Neural progenitor cell (in vitro differentiated cells): ENCODE measurements at regions not wholly inside any gene's neighbourhood (a gene's known extent, or its start where the extent isn't known, plus 50 kb on each side); places are given as distances from the start of the nearest gene placed in this dataset.

Source experiments
- DNase-seq: peaks from one replicate; pipeline ENCODE4 v3.0.0-alpha.2; 2016; ENCODE audit warnings: low spot score
- H2AFZ ChIP-seq: fragments of 200-600 bp; sonication (generic); replicated peaks from 2 replicates; pipeline ENCODE4 v1.6.1; 2016; ENCODE audit warnings: antibody characterized with exemption
- H3F3A ChIP-seq: fragments of 200-600 bp; sonication (generic); 2 replicates; pipeline ENCODE4 v1.6.1; 2016; ENCODE audit warnings: antibody characterized with exemption, low read depth
- H3K27ac ChIP-seq: fragments of 200-600 bp; sonication (generic); 2 replicates; pipeline ENCODE4 v1.5.1; 2016; ENCODE audit warnings: mild to moderate bottlenecking
- H3K27me3 ChIP-seq: fragments of 200-600 bp; sonication (generic); 2 replicates; pipeline ENCODE4 v1.6.1; 2016; ENCODE audit warnings: mild to moderate bottlenecking, moderate library complexity
- H3K36me3 ChIP-seq: fragments of 200-600 bp; sonication (generic); 2 replicates; pipeline ENCODE4 v1.5.1; 2016
- H3K4me1 ChIP-seq: fragments of 200-600 bp; sonication (generic); 2 replicates; pipeline ENCODE4 v1.6.1; 2016; ENCODE audit warnings: mixed run types
- H3K4me2 ChIP-seq: fragments of 200-600 bp; sonication (generic); 2 replicates; pipeline ENCODE4 v1.6.1; 2016
- H3K4me3 ChIP-seq: fragments of 200-600 bp; sonication (generic); 2 replicates; pipeline ENCODE4 v1.5.1; 2016
- H3K79me2 ChIP-seq: fragments of 200-600 bp; sonication (generic); 2 replicates; pipeline ENCODE4 v1.6.1; 2016; ENCODE audit warnings: low read depth
- H3K9ac ChIP-seq: fragments of 200-600 bp; sonication (generic); 2 replicates; pipeline ENCODE4 v1.6.1; 2016
- H3K9me3 ChIP-seq: fragments of 200-600 bp; sonication (generic); 2 replicates; pipeline ENCODE4 v1.5.1; 2016; ENCODE audit warnings: low read depth
- H4K20me1 ChIP-seq: fragments of 200-600 bp; sonication (generic); 2 replicates; pipeline ENCODE4 v1.6.1; 2016; ENCODE audit warnings: low read depth
- H3K27ac Mint-ChIP-seq: 3 replicates; pipeline ENCODE4 v1.8.0; 2021; ENCODE audit warnings: mixed read lengths
- H3K27me3 Mint-ChIP-seq: 2 replicates; pipeline ENCODE4 v1.8.0; 2022; ENCODE audit warnings: low read depth, mild to moderate bottlenecking, inconsistent platforms, moderate library complexity, mixed read lengths; ENCODE audit not compliant: insufficient read depth
- H3K36me3 Mint-ChIP-seq: 3 replicates; pipeline ENCODE4 v1.8.0; 2021; ENCODE audit warnings: mixed read lengths
- H3K4me1 Mint-ChIP-seq: 3 replicates; pipeline ENCODE4 v1.8.0; 2021; ENCODE audit warnings: mixed read lengths
- H3K4me3 Mint-ChIP-seq: 3 replicates; pipeline ENCODE4 v1.8.0; 2021; ENCODE audit warnings: mild to moderate bottlenecking, moderate library complexity, mixed read lengths
- H3K9me3 Mint-ChIP-seq: 3 replicates; pipeline ENCODE4 v1.8.0; 2020; ENCODE audit warnings: mixed read lengths
- CTCF ChIP-seq: fragments of 200-600 bp; sonication (generic); IDR thresholded peaks from 2 replicates; pipeline ENCODE4 v1.5.1; 2017; ENCODE audit warnings: antibody characterized with exemption, mild to moderate bottlenecking
- EZH2 ChIP-seq: fragments of 200-600 bp; sonication (generic); IDR thresholded peaks from 2 replicates; pipeline ENCODE4 v1.6.1; 2017; ENCODE audit warnings: antibody characterized with exemption, mild to moderate bottlenecking, moderate library complexity
- EZH2phosphoT487 ChIP-seq: fragments of 200-600 bp; sonication (generic); IDR thresholded peaks from 2 replicates; pipeline ENCODE4 v1.6.1; 2017; ENCODE audit warnings: antibody characterized with exemption

- no peak overlapping the region for H3K4me3 ChIP-seq
- Mint-ChIP-seq H3K27me3 (no peaks in the 10 kb centered on the region), H3K36me3 (no peaks in the 10 kb centered on the region), H3K4me1 (no peaks in the 10 kb centered on the region), H3K4me3 (no peak overlapping the region), H3K9me3 (no peaks in the 10 kb centered on the region), H3K27ac (no peak overlapping the region)
- no peaks in the 10 kb centered on the region for H3K27me3 ChIP-seq
- H3F3A ChIP-seq = no peaks in the 10 kb centered on the region
- H3K9me3 ChIP-seq = no peaks in the 10 kb centered on the region
- H3K9ac ChIP-seq = no peak overlapping the region
- H3K27ac ChIP-seq = no peak overlapping the region
- peak overlapping the region; percentile 50 for H2AFZ ChIP-seq
- no peak for TF ChIP-seq EZH2phosphoT487
- no peak for TF ChIP-seq CTCF
- no peak for TF ChIP-seq EZH2
- H3K4me2 ChIP-seq = no peak overlapping the region
- peaks cover 7% of the 10 kb centered on the region for H3K4me1 ChIP-seq
- no peaks in the 10 kb centered on the region for H3K79me2 ChIP-seq
- H4K20me1 ChIP-seq = no peaks in the 10 kb centered on the region
- DNase-seq = no peak
- H3K36me3 ChIP-seq = no peaks in the 10 kb centered on the region
Measured at GRCh38 chr12:59020073-59020946, 100.0 kb upstream of the LRIG3 start.

GRCh38 chr12:59014885-59015284 lies 94.6 kb upstream of the LRIG3 start:
- Histone ChIP-seq H3K36me3 (no peaks in the 10 kb centered on the region), H2AFZ (no peak overlapping the region), H3K4me1 (peaks cover 14% of the 10 kb centered on the region), H3K27me3 (no peaks in the 10 kb centered on the region), H3K27ac (no peak overlapping the region), H3K4me2 (no peak overlapping the region), H4K20me1 (no peaks in the 10 kb centered on the region), H3K4me3 (no peak overlapping the region), H3F3A (no peaks in the 10 kb centered on the region), H3K9ac (no peak overlapping the region), H3K79me2 (no peaks in the 10 kb centered on the region), H3K9me3 (no peaks in the 10 kb centered on the region)
- no peak for DNase-seq
- no peak overlapping the region for H3K27ac Mint-ChIP-seq
- H3K36me3 Mint-ChIP-seq = no peaks in the 10 kb centered on the region
- TF ChIP-seq EZH2phosphoT487 (no peak), CTCF (no peak), EZH2 (no peak)
- no peak overlapping the region for H3K4me3 Mint-ChIP-seq
- H3K9me3 Mint-ChIP-seq = no peaks in the 10 kb centered on the region
- H3K27me3 Mint-ChIP-seq = no peaks in the 10 kb centered on the region
- H3K4me1 Mint-ChIP-seq = no peaks in the 10 kb centered on the region

- Mint-ChIP-seq H3K36me3 (no peaks in the 10 kb centered on the region), H3K27ac (no peak overlapping the region), H3K9me3 (no peaks in the 10 kb centered on the region), H3K27me3 (no peaks in the 10 kb centered on the region), H3K4me3 (no peak overlapping the region), H3K4me1 (no peaks in the 10 kb centered on the region)
- Histone ChIP-seq H3K27me3 (no peaks in the 10 kb centered on the region), H3K36me3 (no peaks in the 10 kb centered on the region), H3K79me2 (no peaks in the 10 kb centered on the region), H2AFZ (no peak overlapping the region), H3K27ac (no peak overlapping the region), H3K4me3 (no peak overlapping the region), H3K9me3 (no peaks in the 10 kb centered on the region), H3K4me2 (no peak overlapping the region), H3K4me1 (peaks cover 7% of the 10 kb centered on the region), H3K9ac (no peak overlapping the region), H3F3A (no peaks in the 10 kb centered on the region), H4K20me1 (no peaks in the 10 kb centered on the region)
- no peak for TF ChIP-seq EZH2
- DNase-seq = no peak
Measured at GRCh38 chr12:59010941-59011340, 90.6 kb upstream of the LRIG3 start.

- H3F3A ChIP-seq = no peaks in the 10 kb centered on the region
- no peaks in the 10 kb centered on the region for H3K36me3 ChIP-seq
- H3K27ac ChIP-seq = no peak overlapping the region
- Mint-ChIP-seq H3K27ac (no peak overlapping the region), H3K36me3 (no peaks in the 10 kb centered on the region), H3K4me3 (no peak overlapping the region), H3K27me3 (no peaks in the 10 kb centered on the region), H3K9me3 (no peaks in the 10 kb centered on the region), H3K4me1 (peaks cover 2% of the 10 kb centered on the region)
- H3K27me3 ChIP-seq = no peaks in the 10 kb centered on the region
- H3K9me3 ChIP-seq = no peaks in the 10 kb centered on the region
- no peaks in the 10 kb centered on the region for H4K20me1 ChIP-seq
- no peak overlapping the region for H3K9ac ChIP-seq
- H3K4me1 ChIP-seq = peaks cover 7% of the 10 kb centered on the region
- H3K4me3 ChIP-seq = no peak overlapping the region
- DNase-seq = no peak
- no peak overlapping the region for H3K4me2 ChIP-seq
- H2AFZ ChIP-seq = no peak overlapping the region
- no peaks in the 10 kb centered on the region for H3K79me2 ChIP-seq
- TF ChIP-seq EZH2 = no peak
- no peak for TF ChIP-seq CTCF
- TF ChIP-seq EZH2phosphoT487 = no peak
Measured at GRCh38 chr12:59010118-59010517, 89.8 kb upstream of the LRIG3 start.
